Neuronal stem cell (in vitro differentiated cells): ENCODE measurements at regions not wholly inside any gene's neighbourhood (a gene's known extent, or its start where the extent isn't known, plus 50 kb on each side); places are given as distances from the start of the nearest gene placed in this dataset.

ENCODE experiments used
- DNase-seq: peaks from one replicate; pipeline ENCODE4 v3.0.0-alpha.2; 2013; ENCODE audit warnings: low spot score
- H2AFZ ChIP-seq: one replicate; pipeline ENCODE4 v1.6.1; 2013; ENCODE audit warnings: mild to moderate bottlenecking, low read length, inconsistent platforms
- H2AK5ac ChIP-seq: 2 replicates; pipeline ENCODE4 v1.6.1; 2013; ENCODE audit warnings: low read depth, mild to moderate bottlenecking, inconsistent platforms, low read length, moderate library complexity, mixed read lengths
- H2BK120ac ChIP-seq: 2 replicates; pipeline ENCODE4 v1.6.1; 2013; ENCODE audit warnings: low read depth, mild to moderate bottlenecking, inconsistent platforms, low read length, moderate library complexity, mixed read lengths
- H2BK12ac ChIP-seq: one replicate; pipeline ENCODE4 v1.6.1; 2013; ENCODE audit warnings: low read length, inconsistent platforms
- H2BK15ac ChIP-seq: 2 replicates; pipeline ENCODE4 v1.6.1; 2013; ENCODE audit warnings: mild to moderate bottlenecking, low read length, inconsistent platforms, mixed read lengths
- H2BK5ac ChIP-seq: one replicate; pipeline ENCODE4 v1.6.1; 2013; ENCODE audit warnings: inconsistent platforms, mild to moderate bottlenecking, low read length, moderate library complexity
- H3K14ac ChIP-seq: one replicate; pipeline ENCODE4 v1.6.1; 2013; ENCODE audit warnings: low read length, inconsistent platforms
- H3K18ac ChIP-seq: 2 replicates; pipeline ENCODE4 v1.6.1; 2013; ENCODE audit warnings: low read length, inconsistent platforms
- H3K23ac ChIP-seq: 2 replicates; pipeline ENCODE4 v1.6.1; 2013; ENCODE audit warnings: low read depth, mild to moderate bottlenecking, mixed read lengths, low read length, inconsistent platforms; ENCODE audit not compliant: poor library complexity
- H3K27ac ChIP-seq: replicated peaks from 3 replicates; pipeline ENCODE4 v1.5.1; 2013; ENCODE audit warnings: low read length, inconsistent platforms
- H3K27me3 ChIP-seq, 3 experiments: 2 replicates each; pipeline ENCODE4 v1.6.1; 2013; ENCODE audit warnings: low read length in 3 of 3, mild to moderate bottlenecking in 2 of 3, inconsistent platforms in 1 of 3, low read depth in 1 of 3, mixed read lengths in 1 of 3, moderate library complexity in 1 of 3; ENCODE audit not compliant: control insufficient read depth in 3 of 3, insufficient read depth in 3 of 3
- H3K36me3 ChIP-seq, 2 donors: replicated peaks in 1 of 2; 2 replicates each; pipeline ENCODE4 v1.6.1; 2013; ENCODE audit warnings: low read length in 2 of 2; ENCODE audit not compliant: control insufficient read depth in 2 of 2, insufficient read depth in 2 of 2
- H3K4ac ChIP-seq: 2 replicates; pipeline ENCODE4 v1.6.1; 2013; ENCODE audit warnings: inconsistent platforms, mild to moderate bottlenecking, low read length, moderate library complexity
- H3K4me1 ChIP-seq, 2 donors: 1 replicate in 1 of 2; 2 replicates in 1 of 2; pipeline ENCODE4 v1.6.1; 2013; ENCODE audit warnings: low read length in 2 of 2, low read depth in 1 of 2; ENCODE audit not compliant: control insufficient read depth in 2 of 2, insufficient read depth in 1 of 2
- H3K4me2 ChIP-seq: one replicate; pipeline ENCODE4 v1.6.1; 2013; ENCODE audit warnings: mild to moderate bottlenecking, low read length, inconsistent platforms; ENCODE audit not compliant: insufficient read depth, poor library complexity, severe bottlenecking
- H3K4me3 ChIP-seq, 2 donors: 2 replicates each; pipeline ENCODE4 v1.5.1; 2013; ENCODE audit warnings: low read length in 2 of 2, mild to moderate bottlenecking in 2 of 2, inconsistent platforms in 1 of 2, moderate library complexity in 1 of 2
- H3K79me1 ChIP-seq: one replicate; pipeline ENCODE4 v1.6.1; 2013; ENCODE audit warnings: low read depth, mild to moderate bottlenecking, inconsistent platforms, low read length, moderate library complexity
- H3K9ac ChIP-seq: one replicate; pipeline ENCODE4 v1.6.1; 2013; ENCODE audit warnings: mild to moderate bottlenecking, low read depth, low read length, inconsistent platforms; ENCODE audit not compliant: poor library complexity
- H3K9me3 ChIP-seq, 2 donors: replicated peaks in 1 of 2; 2 replicates each; pipeline versions ENCODE3 to v1.6.1; 2013; ENCODE audit warnings: low read length in 2 of 2, mild to moderate bottlenecking in 2 of 2, inconsistent platforms in 1 of 2, low read depth in 1 of 2, mixed read lengths in 1 of 2, moderate library complexity in 1 of 2; ENCODE audit not compliant: control insufficient read depth in 2 of 2, insufficient read depth in 1 of 2
- H4K8ac ChIP-seq: one replicate; pipeline ENCODE4 v1.6.1; 2013; ENCODE audit warnings: low read depth, mild to moderate bottlenecking, inconsistent platforms, low read length, moderate library complexity
- H4K91ac ChIP-seq: one replicate; pipeline ENCODE4 v1.6.1; 2013; ENCODE audit warnings: low read length, low read depth, mild to moderate bottlenecking, inconsistent platforms; ENCODE audit not compliant: poor library complexity
- WGBS, 2 donors: extraction: QIAGEN DNeasy Blood & Tissue Kit; methylation state at CpG; one replicate each; pipeline ENCODE4 v1.1.7; 2013; ENCODE audit warnings: missing lambda C conversion rate in 2 of 2, mixed read lengths in 1 of 2; ENCODE audit not compliant: insufficient read length in 2 of 2, insufficient replicate concordance in 1 of 2; ENCODE audit errors: extremely low coverage in 2 of 2; 5-methylcytosine and 5-hydroxymethylcytosine counted together

GRCh38 chr17:71192848-71193247 lies 928.0 kb upstream of the SOX9 start:
- H3K36me3 ChIP-seq = no peaks in the 10 kb centered on the region
- H3K4me1 ChIP-seq = no peaks in the 10 kb centered on the region
- H2BK120ac ChIP-seq = no peak overlapping the region
- no peak overlapping the region for H4K8ac ChIP-seq
- no peak overlapping the region for H3K4me2 ChIP-seq
- H2AFZ ChIP-seq = no peak overlapping the region
- no peak for DNase-seq
- no peak overlapping the region for H2BK15ac ChIP-seq
- H3K27me3 ChIP-seq = no peaks in the 10 kb centered on the region
- peaks cover 0 to 2% of the 10 kb centered on the region in 2 donors for H3K9me3 ChIP-seq
- no peak overlapping the region for H2BK5ac ChIP-seq
- no peak overlapping the region for H3K4me3 ChIP-seq
- no peak overlapping the region for H2AK5ac ChIP-seq
- no peak overlapping the region for H2BK12ac ChIP-seq
- no peak overlapping the region for H3K14ac ChIP-seq
- no peak overlapping the region for H3K18ac ChIP-seq
- H3K4ac ChIP-seq = no peak overlapping the region
- no peak overlapping the region for H3K27ac ChIP-seq
- no peaks in the 10 kb centered on the region for H3K79me1 ChIP-seq
- H3K9ac ChIP-seq = no peak overlapping the region
- no CpG with 5 or more reads among the region's 2 CpGs for WGBS, 2 donors
- no peak overlapping the region for H4K91ac ChIP-seq
- H3K23ac ChIP-seq = no peak overlapping the region

DNA sequence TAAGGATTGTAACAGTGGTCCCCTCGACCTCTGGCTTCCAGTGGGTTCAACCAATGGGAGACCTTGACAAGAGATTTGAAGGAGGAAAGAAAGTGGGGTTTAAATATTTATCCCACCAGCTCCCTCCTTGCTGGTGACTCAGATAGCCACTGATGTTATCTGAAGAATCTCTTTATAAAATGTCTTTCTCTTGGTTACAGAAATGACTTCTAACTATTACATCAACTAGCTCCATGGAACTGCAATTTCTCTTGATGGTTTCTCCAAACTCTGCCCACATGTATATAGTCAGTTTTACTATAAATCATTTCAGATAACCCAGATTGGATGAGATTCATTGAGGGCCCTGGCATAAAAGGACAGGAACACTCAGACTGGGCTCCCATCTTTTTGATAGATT lies 920.2 kb upstream of the SOX9 start:
- no peak overlapping the region for H2AFZ ChIP-seq
- no peak overlapping the region for H2BK5ac ChIP-seq
- no peak overlapping the region for H4K91ac ChIP-seq
- no peaks in the 10 kb centered on the region for H3K27me3 ChIP-seq
- H2BK120ac ChIP-seq = no peak overlapping the region
- no peak overlapping the region for H2AK5ac ChIP-seq
- H3K14ac ChIP-seq = no peak overlapping the region
- no peak overlapping the region for H3K18ac ChIP-seq
- H3K23ac ChIP-seq = no peak overlapping the region
- no peak for DNase-seq
- H3K4me3 ChIP-seq = no peak overlapping the region
- H3K27ac ChIP-seq = no peak overlapping the region
- WGBS, 2 donors = no CpG with 5 or more reads among the region's 1 CpG
- H3K9ac ChIP-seq = no peak overlapping the region
- no peak overlapping the region for H2BK12ac ChIP-seq
- H3K4me2 ChIP-seq = no peak overlapping the region
- no peak overlapping the region for H3K4ac ChIP-seq
- H3K4me1 ChIP-seq = no peaks in the 10 kb centered on the region
- no peak overlapping the region for H4K8ac ChIP-seq
- H3K9me3 ChIP-seq = no peaks in the 10 kb centered on the region
- no peaks in the 10 kb centered on the region for H3K36me3 ChIP-seq
- no peaks in the 10 kb centered on the region for H3K79me1 ChIP-seq
- H2BK15ac ChIP-seq = no peak overlapping the region

GRCh38 chr17:71201639-71202038 lies 919.2 kb upstream of the SOX9 start:
- H3K23ac ChIP-seq = no peak overlapping the region
- no peaks in the 10 kb centered on the region for H3K36me3 ChIP-seq
- no peaks in the 10 kb centered on the region for H3K4me1 ChIP-seq
- H3K18ac ChIP-seq = no peak overlapping the region
- H2AK5ac ChIP-seq = no peak overlapping the region
- H3K4ac ChIP-seq = no peak overlapping the region
- no CpG with 5 or more reads among the region's 2 CpGs for WGBS, 2 donors
- H2BK120ac ChIP-seq = no peak overlapping the region
- H2AFZ ChIP-seq = no peak overlapping the region
- no peak overlapping the region for H2BK15ac ChIP-seq
- H3K27me3 ChIP-seq = no peaks in the 10 kb centered on the region
- no peak overlapping the region for H2BK12ac ChIP-seq
- no peak overlapping the region for H3K4me3 ChIP-seq
- no peak overlapping the region for H2BK5ac ChIP-seq
- no peak overlapping the region for H3K27ac ChIP-seq
- no peak overlapping the region for H4K8ac ChIP-seq
- H3K14ac ChIP-seq = no peak overlapping the region
- H3K4me2 ChIP-seq = no peak overlapping the region
- H3K9ac ChIP-seq = no peak overlapping the region
- H4K91ac ChIP-seq = no peak overlapping the region
- DNase-seq = no peak
- no peaks in the 10 kb centered on the region for H3K79me1 ChIP-seq
- no peaks in the 10 kb centered on the region for H3K9me3 ChIP-seq

DNA sequence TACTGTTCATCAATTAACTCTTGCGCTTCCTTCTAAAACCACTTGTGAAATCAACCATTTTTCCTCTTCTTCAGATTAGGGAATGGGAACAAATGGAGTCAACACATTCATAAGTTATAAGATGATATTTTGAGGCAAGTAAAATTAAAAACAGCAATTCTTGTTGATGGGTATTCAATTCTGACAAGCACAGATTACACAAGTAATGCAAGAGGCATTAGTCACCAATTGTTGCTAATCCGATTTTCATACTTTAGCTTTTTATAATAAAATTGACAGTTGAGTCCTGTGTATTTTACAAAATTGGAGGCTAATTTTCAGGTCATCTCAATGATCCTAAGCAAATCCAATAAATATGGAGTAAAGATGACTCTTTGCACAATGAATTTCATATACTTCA lies 918.4 kb upstream of the SOX9 start:
- H2BK120ac ChIP-seq = no peak overlapping the region
- no peaks in the 10 kb centered on the region for H3K4me1 ChIP-seq
- no peak overlapping the region for H3K4ac ChIP-seq
- H3K9ac ChIP-seq = no peak overlapping the region
- H3K18ac ChIP-seq = no peak overlapping the region
- H4K8ac ChIP-seq = no peak overlapping the region
- no peak overlapping the region for H3K14ac ChIP-seq
- no peak overlapping the region for H3K27ac ChIP-seq
- H3K4me2 ChIP-seq = no peak overlapping the region
- no peak overlapping the region for H3K4me3 ChIP-seq
- H4K91ac ChIP-seq = no peak overlapping the region
- H2AK5ac ChIP-seq = no peak overlapping the region
- H3K23ac ChIP-seq = no peak overlapping the region
- H3K79me1 ChIP-seq = no peaks in the 10 kb centered on the region
- H2BK15ac ChIP-seq = no peak overlapping the region
- no peak overlapping the region for H2BK5ac ChIP-seq
- DNase-seq = no peak
- no peaks in the 10 kb centered on the region for H3K9me3 ChIP-seq
- H2AFZ ChIP-seq = no peak overlapping the region
- H3K36me3 ChIP-seq = no peaks in the 10 kb centered on the region
- no peaks in the 10 kb centered on the region for H3K27me3 ChIP-seq
- WGBS, 2 donors = no CpG with 5 or more reads among the region's 2 CpGs
- H2BK12ac ChIP-seq = no peak overlapping the region
